GM18511 (cell line): ENCODE measurements at regions not wholly inside any gene's neighbourhood (a gene's known extent, or its start where the extent isn't known, plus 50 kb on each side); places are given as distances from the start of the nearest gene placed in this dataset.
A peak's percentile ranks its signal among the peaks of the same experiment; 100 is the strongest.

Experiments
- ATAC-seq: cut with Tn5 transposase; IDR thresholded peaks from one replicate; pipeline ENCODE4 v1.9.1; 2021; ENCODE audit warnings: mild to moderate bottlenecking, moderate library complexity; ENCODE audit not compliant: unreplicated experiment

DNA sequence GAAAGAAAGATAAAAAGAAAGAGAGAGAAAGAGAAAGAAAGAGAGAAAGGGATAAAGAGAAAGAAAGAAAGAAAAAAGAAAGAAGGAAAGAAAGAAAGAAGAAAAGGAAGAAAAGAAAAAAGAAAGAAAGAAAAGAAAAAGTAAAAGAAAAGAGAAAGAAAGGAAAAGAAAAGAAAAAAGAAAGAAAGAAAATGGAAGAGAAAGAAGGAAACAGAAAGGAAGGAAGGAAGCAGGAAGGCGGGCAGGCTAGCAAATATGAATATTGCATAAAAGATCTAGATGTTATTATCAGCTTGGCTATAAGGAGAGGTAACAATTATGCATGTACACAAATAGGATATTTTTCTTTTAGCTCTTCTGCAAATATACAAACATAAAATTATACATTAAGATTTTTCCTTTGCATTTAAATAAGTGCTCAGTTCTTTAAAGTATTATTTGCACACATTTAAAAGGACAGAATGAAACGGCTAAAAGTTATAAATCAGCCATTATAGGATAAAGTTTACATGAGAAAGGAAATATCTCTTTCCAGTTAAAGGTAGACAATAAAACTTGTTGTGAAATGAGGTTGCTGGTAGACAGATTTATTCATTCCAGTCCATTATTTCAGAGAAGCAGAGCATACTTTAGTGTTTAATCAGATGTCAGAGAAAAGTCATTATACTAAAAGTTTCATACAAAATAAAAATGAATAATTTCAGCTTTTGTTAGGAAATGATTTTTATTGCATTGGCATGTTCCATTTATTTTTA lies 511.4 kb downstream of the KCNJ3 start:
- no peak for ATAC-seq

DNA sequence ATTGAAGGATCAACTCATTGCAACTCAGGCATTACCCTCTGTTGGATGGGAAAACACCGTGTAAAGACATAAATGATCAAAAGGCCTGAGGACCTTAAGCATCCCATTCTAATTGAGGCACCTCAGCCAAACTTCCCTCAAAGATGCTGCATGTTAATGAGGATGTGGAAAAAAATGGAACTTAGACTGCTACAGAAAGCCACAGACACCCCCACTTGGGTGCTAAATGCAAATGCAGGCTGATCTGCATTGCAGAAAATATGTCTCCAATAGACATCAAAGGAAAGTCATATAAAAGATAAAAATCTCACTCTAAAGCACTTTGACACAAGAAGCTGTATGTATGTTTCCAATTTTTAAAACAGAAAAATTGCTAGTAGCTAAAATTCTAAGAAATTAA lies 504.7 kb downstream of the KCNJ3 start:
- ATAC-seq: peak; percentile 60

DNA sequence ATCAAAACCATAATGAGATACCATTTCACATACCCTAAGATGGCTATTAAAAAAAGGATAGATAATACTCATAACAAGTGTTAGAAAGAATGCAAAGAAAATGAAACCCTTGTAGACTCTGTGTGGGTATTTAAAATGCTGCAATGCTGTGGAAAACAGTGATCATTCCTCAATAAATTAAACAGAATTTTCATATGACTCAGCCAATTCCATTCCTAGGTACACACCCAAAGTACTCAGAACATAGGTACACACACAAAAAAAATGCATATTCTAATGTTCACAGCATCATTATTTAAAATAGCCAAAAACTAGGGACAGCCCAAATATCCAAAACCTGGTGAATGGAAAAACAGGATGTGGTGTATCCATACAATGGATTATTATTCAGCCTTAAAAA lies 502.3 kb downstream of the KCNJ3 start:
- no peak for ATAC-seq

DNA sequence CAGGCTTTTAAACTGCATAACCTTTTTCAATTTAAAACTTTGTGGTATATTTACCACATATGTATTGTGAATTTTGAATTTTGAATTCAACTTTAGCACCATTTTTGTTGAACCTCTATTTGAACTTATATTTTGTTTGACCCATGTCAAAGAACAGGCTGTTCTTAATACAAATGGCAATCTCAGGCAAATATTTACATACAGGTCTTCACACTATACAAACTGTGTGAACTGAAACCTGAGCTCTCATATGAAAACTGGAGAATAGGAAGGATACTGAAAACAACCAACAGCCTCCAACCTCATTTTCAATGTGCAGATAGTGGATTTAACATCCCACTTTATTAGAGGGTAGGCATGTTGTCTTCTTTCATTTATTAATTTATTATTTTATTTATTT lies 491.8 kb downstream of the KCNJ3 start:
- no peak for ATAC-seq

DNA sequence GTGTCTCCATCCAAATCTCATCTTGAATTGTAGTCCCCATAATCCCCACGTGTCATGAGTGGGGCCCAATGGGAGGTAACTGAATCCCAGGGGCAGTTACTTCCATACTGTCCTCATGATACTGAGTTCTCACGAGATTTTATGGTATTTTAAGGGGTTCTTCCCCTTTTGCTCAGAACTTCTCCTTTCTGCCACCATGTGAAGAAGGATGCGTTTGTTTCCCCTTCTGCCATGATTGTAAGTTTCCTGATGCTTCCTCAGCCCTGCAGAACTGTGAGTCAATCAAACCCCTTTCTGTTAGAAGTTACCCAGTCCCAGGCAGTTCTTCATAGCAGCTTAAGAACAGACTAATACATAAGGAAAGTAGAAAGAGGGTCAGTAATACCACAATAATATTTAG lies 480.4 kb downstream of the KCNJ3 start:
- ATAC-seq: no peak

DNA sequence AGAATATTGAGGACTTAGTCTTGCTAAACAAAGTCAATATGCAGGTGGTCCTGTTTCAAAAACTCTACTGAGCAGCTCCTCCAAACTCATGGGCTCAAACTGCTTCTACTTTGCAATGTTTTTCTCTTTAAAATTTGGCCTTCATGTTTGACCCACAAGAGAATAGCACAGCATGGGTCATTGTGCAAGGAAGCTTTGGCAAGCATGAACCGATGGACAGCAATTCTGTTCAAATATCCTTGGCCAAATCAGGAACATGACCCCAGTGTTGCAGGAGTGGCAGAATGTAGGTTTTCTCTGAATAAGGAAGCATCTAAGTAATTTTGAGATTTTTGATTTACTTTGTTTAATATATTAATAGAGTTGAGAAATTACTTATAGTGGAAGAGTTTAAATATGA lies 477.9 kb downstream of the KCNJ3 start:
- no peak for ATAC-seq

DNA sequence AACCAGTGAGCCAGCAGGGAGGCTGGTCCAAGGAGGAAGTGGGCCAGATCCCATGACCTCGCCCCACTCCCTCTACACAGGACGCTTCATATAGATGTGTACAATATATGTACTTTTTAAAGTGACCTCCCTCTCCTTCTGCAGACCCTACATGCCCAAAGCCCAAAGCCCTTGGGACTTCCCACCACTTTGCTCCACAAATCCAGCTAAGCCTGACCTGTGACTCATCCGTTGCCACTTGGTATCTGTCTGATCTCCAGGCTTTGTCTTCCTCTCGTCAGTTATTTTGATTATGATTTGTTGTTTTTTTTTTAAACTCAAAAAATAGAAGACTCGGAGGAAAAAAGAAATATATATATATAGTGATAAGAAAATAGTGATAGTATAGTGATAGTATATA lies 470.8 kb downstream of the KCNJ3 start:
- no peak for ATAC-seq

DNA sequence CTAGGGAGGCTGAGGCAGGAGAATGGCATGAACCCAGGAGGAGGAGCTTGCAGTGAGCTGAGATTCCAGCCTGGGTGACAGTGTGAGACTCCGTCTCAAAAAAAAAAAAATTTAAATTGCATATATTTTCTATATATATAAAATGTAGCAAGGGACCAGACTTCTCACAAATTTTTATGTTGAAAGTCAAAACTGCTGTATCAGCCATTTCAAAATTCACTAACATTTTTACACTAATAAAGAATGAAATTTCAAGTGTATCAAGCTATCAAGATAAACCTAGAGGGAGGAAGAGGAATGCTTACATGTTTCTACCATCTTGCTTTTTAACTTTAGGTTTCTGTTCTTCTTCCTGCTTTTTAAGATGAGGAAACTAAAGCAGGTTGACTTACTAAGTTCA lies 464.0 kb downstream of the KCNJ3 start:
- ATAC-seq: no peak

DNA sequence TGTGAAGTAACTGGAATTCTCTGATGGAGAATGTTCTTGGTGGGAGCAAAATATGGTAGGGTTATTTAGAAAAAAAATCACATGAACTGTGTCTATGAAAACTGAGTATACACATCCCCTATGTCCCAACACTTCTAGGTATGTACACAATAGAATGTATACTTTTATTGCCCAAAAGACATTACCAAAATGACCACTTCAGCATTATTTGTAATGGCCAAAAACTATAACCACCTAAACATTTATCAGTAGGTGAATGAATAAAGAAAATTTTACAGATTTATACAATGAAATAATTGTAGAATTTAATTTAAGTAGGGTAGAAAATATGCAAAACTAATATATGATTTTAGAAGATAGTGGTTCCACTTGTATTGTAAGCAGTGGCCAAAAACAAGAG lies 462.8 kb downstream of the KCNJ3 start:
- ATAC-seq: no peak

DNA sequence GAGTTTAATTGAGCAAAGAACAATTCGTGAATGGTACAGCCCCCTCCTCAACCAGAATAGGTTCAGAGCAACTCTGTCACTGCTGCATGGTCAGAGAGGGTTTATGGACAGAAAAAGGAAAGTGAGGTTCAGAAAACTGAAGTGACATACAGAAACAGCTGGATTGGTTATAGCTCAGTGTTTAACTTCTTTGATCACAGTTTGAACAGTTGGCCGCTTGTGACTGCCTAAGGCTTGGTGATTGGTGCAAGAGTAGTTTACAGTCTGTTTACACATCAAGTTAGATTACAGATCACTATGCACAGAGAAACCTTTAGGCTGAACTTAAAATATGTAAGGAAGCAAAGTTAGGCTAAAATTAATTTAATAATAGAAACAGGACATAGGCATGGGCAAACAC lies 459.2 kb downstream of the KCNJ3 start:
- no peak for ATAC-seq

DNA sequence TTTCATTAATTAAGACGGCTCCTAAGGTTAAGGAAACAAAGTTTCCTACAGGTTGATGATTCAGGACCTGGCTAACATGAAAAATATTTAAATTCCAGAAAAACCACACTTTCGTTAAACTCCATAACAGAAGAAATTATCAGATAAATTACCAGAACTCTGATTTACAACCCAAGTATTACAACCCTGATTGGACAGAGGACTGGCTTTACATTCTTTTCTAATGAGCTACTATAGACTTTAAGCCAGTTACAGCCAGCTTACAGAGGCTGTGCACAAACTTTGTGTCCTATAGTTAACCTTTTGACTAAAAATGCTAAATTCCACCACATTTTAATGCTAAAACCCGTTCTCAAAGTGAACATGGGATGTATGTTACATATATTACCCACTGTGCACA lies 458.6 kb downstream of the KCNJ3 start:
- no peak for ATAC-seq

DNA sequence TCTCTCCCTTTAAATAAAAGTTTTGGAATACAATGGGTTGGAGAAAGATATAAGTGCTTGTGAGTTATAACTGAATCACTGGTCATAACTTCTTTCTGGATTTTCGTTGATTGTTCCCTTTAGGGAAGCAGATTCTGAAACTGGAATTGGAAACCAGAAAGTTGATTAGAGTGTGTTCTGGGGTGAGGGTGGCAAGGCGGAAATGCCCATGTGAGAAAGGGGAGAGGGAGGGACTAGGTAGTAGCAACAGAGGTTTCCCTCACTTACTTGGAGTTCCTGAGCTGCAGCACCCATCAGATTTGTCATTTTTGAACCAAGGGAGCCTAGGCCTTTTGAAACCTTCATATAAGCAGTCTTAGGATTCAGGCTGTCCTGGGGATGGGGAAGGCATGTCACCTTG lies 453.4 kb downstream of the KCNJ3 start:
- ATAC-seq: peak; percentile 83

DNA sequence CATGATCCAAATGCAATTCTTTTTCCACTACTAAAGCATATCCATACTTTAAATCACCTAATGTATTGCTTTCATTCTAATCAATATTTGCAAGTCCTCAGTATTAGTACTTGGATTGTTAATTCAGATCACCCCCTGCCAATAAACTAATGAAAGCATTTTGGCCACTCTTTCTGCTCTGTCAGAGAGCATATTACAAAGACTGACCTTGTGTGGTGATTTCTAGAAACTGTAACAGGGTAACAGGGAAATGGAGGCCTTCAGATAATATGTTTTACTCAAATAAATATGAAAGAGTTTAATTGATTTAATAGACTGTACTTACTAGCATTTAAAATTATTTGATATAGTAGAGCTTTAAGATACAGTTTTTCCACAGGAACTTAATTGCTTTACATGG lies 453.0 kb downstream of the KCNJ3 start:
- ATAC-seq: peak; percentile 29

DNA sequence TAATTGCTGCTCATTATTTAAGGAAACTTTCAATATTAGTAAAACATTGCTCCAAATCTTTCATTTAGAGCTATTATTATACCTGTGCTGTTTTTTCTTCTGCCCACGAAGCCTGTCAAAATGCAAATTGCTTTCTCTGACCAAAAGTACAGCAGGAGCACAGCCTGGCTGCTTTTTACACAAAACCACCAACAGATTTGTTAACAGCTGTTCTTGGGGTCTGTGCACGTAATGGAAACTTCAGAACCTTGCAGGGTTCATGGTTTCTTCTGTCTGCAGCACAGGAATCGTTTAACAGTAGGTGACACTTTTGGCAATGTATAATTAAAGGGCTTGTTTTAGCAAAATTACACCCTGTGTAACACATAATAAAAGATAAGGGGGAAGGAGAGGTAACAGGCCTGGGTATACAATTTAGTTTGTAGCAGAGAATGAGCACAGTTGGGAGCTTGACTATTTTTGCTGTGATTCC lies 447.3 kb downstream of the KCNJ3 start:
- ATAC-seq: peak; percentile 95

DNA sequence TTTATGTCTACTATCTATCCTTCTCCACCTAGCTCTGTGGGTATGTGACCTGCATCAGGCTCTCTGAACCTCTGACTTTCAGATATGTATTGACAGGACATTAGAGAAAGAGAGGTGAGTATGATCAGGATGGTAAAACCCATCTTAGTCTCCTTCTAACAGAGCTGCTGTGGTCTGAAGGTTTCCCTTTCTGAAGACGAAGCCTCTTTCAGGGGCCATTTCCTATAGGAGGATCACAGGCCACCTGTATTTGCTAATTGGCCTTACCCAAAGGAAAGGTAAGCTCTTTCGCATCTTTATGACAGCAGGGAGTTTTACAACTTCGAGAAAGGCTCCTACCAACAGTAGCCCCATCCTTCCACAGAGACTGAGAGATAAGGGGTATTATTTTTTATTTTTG lies 442.9 kb downstream of the KCNJ3 start:
- peak; percentile 12 for ATAC-seq

DNA sequence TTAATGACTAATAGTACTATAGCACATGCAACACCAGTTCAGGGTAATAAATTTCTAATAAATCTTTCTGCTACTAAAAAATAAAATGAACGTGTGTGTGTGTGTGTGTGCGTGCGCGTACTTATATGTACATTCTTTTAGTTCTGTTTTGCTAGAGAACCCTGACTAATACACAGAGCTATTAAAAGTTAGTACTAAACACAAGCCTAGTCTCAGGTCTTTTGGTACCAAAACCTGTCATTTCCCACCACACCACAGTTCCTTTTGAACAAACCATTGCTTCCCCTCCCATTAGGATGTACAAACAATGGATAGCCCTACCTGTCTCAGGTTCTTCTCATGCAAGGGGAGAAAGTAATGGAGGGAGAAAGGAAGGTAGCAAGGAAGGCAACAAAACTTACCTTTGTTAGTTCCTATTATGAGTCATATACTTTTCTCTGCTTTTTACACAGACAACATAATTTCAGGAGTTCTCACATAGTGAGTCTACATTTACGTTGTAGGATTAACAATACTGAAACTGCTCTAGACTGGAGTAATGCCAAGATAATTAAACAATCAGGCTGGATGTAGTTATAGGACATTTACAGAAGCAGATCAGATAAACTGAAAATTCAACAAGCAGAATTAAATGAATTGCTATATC lies 427.2 kb downstream of the KCNJ3 start:
- ATAC-seq: peak; percentile 49

DNA sequence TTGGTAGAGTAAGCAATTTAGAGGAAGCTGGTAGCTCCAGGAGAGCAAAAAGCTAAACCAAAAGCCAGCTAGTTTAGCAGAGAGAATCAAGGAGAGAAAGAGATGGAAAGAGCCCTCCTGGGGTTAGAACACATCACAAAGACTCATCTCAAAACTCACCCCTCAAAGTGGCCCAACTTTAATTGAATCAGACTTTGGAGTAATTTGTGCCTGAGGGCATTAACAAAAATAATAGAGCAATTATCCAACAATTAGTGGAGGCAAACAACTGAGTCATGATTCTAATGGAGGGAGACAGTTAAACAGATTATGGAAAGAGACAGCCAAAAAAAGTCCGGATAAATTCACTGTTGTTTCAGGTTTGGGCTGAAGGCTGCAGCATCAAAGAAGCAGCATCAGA lies 417.4 kb downstream of the KCNJ3 start:
- no peak for ATAC-seq

DNA sequence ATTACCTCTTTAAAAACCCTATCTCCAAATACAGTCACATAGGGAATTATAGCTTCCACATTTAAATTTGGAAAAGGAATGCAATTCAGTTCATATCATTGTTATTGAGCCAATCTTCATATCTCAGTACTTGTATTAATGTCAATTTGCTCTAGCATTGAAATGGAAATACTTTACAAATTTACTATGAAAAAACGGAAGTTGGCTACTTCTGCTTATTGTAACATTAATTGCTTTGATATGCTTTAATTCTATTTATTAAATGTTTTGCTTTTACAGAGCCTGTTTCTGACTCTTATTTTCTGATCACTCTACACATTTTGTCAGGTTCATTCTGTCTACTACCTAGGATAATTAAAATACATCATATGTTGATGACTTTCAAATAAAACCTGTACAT lies 412.6 kb downstream of the KCNJ3 start:
- ATAC-seq: no peak

DNA sequence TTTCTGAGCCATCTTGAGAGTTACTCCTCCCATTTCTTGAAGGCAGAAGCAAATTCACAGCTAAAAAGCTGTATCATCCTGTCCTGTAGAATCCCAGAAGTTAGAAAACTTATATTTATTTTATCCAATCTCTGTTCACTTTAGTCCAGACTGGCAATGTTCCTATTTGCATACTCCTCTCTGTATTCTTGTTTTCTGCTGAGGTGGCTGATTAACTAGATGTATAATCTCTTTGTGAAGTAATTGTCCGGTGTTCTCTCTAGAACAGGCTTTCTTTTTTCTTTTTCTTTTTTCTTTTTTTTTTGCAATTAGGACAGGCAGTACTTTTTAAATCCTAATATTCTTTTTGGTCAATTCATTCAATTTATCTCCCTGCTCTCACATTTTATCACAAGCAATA lies 411.0 kb downstream of the KCNJ3 start:
- no peak for ATAC-seq

DNA sequence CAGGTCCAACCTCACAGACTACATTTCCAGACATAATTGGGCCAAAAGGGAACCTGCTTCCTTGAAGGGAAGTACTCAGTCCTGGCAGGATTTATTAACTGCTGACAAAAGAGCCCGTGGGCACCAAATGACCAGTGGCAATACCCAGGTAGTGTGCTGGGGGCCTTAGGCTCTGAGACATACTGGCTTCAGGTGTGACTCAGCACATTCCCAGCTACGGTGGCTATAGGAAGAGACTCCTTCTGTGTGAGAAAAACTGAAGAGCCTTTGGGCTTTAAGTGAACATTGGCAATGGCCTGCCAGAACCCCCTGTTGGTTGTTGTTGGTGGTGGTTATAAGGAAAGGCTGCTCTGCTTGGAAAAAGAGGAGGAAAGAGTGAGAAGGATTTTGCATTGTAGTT lies 401.8 kb downstream of the KCNJ3 start:
- no peak for ATAC-seq

DNA sequence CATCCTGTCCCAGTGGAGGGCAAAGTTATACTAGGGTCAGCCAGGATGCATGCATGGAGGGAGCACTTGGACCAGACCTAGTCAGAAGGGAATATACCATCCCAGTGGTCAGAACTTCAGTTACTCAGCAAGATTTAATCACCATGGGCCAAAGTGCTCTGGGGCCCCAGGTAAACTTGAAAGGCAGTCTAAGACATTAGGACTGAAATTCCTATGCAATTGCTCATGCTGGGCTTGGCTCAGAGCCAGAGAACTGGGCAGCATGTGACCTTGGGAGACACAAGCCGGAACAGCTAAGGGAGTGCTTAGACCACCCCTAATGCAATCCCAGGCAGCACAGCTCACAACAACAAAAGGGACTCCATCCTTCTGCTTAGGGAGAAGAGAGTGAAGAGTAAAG lies 401.3 kb downstream of the KCNJ3 start:
- ATAC-seq: no peak

DNA sequence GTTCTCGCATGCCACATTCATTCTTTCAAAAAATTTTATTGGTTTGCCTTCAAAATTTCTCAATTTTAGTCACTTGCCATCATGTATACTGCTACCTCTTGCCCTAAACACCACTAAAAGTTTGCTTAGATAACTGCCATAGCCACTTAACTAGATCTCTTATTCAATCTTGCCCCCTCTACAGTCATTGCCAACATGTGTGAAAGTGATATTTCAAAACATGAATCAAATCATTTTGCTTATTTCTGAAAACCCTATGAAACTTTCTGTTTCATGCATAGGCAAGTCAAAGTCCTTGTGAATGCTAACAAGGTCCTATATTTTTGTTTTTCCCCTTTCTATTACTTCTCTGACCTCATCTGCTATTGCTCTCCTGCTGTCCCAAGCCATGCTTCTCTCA lies 397.1 kb downstream of the KCNJ3 start:
- ATAC-seq: no peak

DNA sequence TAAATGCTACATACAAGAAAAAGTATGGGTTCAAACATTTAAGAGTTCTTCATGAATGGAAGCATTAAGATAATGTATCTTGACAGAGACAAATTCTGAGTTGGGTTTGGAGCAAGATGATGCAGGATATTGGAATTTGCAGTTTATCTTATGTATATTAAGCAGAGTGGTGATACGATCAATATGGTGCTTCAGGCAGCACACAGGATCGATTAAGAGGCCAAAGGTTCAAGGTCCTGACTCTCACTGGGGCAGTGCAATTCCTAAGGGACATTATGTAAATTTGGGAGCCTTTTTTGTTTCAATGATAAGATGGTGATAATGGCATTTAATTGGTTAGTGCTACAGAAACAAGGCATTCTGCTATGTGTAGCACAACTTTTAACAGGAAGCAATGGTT lies 381.9 kb downstream of the KCNJ3 start:
- no peak for ATAC-seq
